ENCODE measurements at regions not wholly inside any gene's neighbourhood (a gene's known extent, or its start where the extent isn't known, plus 50 kb on each side); places are given as distances from the start of the nearest gene placed in this dataset.
"Not testable (repeated sequence)": the region's sequence is repeated elsewhere in the genome, so short reads cannot be mapped to it uniquely, and the experiment has no call there.

- H3K4me3 Mint-ChIP-seq; H3K27me3 Mint-ChIP-seq (ENCODE audit: low read depth in 3 of 3); H3K4me1 Mint-ChIP-seq; H3K27ac Mint-ChIP-seq; DNase-seq; H3K36me3 Mint-ChIP-seq: not testable (repeated sequence)
- H3K9me3 Mint-ChIP-seq = peaks cover 10 to 44% (median 28%) of the 10 kb centered on the region in 6 donors
Measured at GRCh38 chr5:13072936-13073335, 871.6 kb downstream of the DNAH5 start.

- Mint-ChIP-seq H3K4me3 (no peak overlapping the region), H3K27ac (no peak overlapping the region), H3K36me3 (no peaks in the 10 kb centered on the region), H3K4me1 (no peaks in the 10 kb centered on the region), H3K9me3 (peaks cover 0 to 4% (median 2%) of the 10 kb centered on the region in 6 donors), H3K27me3 (ENCODE audit: low read depth in 3 of 3) (no peaks in the 10 kb centered on the region)
- DNase-seq = no peak
Measured at GRCh38 chr5:13063088-13063487, 881.4 kb downstream of the DNAH5 start.

- Mint-ChIP-seq H3K36me3 (no peaks in the 10 kb centered on the region), H3K4me3 (peak overlapping the region in 1 of 5 donors; percentile 3), H3K27me3 (ENCODE audit: low read depth in 3 of 3) (peaks cover 0 to 2% (median 1%) of the 10 kb centered on the region in 3 donors), H3K9me3 (peaks cover 0 to 4% (median 2%) of the 10 kb centered on the region in 6 donors), H3K27ac (peak overlapping the region in 2 of 6 donors; percentile 1 to 12), H3K4me1 (peaks cover 0 to 1% of the 10 kb centered on the region in 2 donors)
- no peak for DNase-seq
Measured at GRCh38 chr5:13045897-13046551, 898.5 kb downstream of the DNAH5 start.

GRCh38 chr5:13034061-13034460 is 910.4 kb downstream of the DNAH5 start:
- Mint-ChIP-seq H3K4me1 (no peaks in the 10 kb centered on the region), H3K27me3 (ENCODE audit: low read depth in 3 of 3) (no peaks in the 10 kb centered on the region), H3K9me3 (peaks cover 0 to 5% (median 0%) of the 10 kb centered on the region in 6 donors), H3K4me3 (no peak overlapping the region), H3K36me3 (peaks cover 0 to 4% (median 0%) of the 10 kb centered on the region in 3 donors), H3K27ac (no peak overlapping the region)
- no peak for DNase-seq

GRCh38 chr5:13029211-13029610 is 915.3 kb downstream of the DNAH5 start:
- Mint-ChIP-seq H3K36me3 (peaks cover 0 to 4% (median 0%) of the 10 kb centered on the region in 3 donors), H3K4me3 (no peak overlapping the region), H3K27ac (no peak overlapping the region), H3K4me1 (no peaks in the 10 kb centered on the region), H3K9me3 (peaks cover 0 to 5% (median 0%) of the 10 kb centered on the region in 6 donors), H3K27me3 (ENCODE audit: low read depth in 3 of 3) (peaks cover 0 to 3% (median 0%) of the 10 kb centered on the region in 3 donors)
- no peak for DNase-seq

- DNase-seq = no peak
- H3K27ac Mint-ChIP-seq = no peak overlapping the region
- H3K27me3 Mint-ChIP-seq (ENCODE audit: low read depth in 3 of 3) = peaks cover 0 to 3% (median 0%) of the 10 kb centered on the region in 3 donors
- no peaks in the 10 kb centered on the region for H3K4me1 Mint-ChIP-seq
- H3K4me3 Mint-ChIP-seq = no peak overlapping the region
- H3K36me3 Mint-ChIP-seq = peaks cover 0 to 4% (median 0%) of the 10 kb centered on the region in 3 donors
- H3K9me3 Mint-ChIP-seq = peaks cover 0 to 5% (median 0%) of the 10 kb centered on the region in 6 donors
Measured at GRCh38 chr5:13027874-13028273, 916.6 kb downstream of the DNAH5 start.

GRCh38 chr5:13019729-13020128 is 924.8 kb downstream of the DNAH5 start:
- Mint-ChIP-seq H3K27me3 (ENCODE audit: low read depth in 3 of 3) (peaks cover 2 to 3% (median 2%) of the 10 kb centered on the region in 3 donors), H3K4me3 (no peak overlapping the region), H3K4me1 (no peaks in the 10 kb centered on the region), H3K9me3 (no peaks in the 10 kb centered on the region), H3K36me3 (no peaks in the 10 kb centered on the region), H3K27ac (no peak overlapping the region)
- no peak for DNase-seq

- Mint-ChIP-seq H3K27ac (no peak overlapping the region), H3K9me3 (peaks cover 0 to 2% (median 0%) of the 10 kb centered on the region in 6 donors), H3K4me1 (no peaks in the 10 kb centered on the region), H3K4me3 (no peak overlapping the region), H3K27me3 (ENCODE audit: low read depth in 3 of 3) (peaks cover 0 to 3% (median 3%) of the 10 kb centered on the region in 3 donors), H3K36me3 (no peaks in the 10 kb centered on the region)
- no peak for DNase-seq
Measured at GRCh38 chr5:13003457-13003856, 941.0 kb downstream of the DNAH5 start.

- Mint-ChIP-seq H3K27ac (no peak overlapping the region), H3K36me3 (no peaks in the 10 kb centered on the region), H3K4me3 (no peak overlapping the region), H3K27me3 (ENCODE audit: low read depth in 3 of 3) (peaks cover 0 to 3% (median 2%) of the 10 kb centered on the region in 3 donors), H3K9me3 (peaks cover 0 to 2% (median 0%) of the 10 kb centered on the region in 6 donors), H3K4me1 (no peaks in the 10 kb centered on the region)
- DNase-seq = no peak
Measured at GRCh38 chr5:12999667-13000066, 944.8 kb downstream of the DNAH5 start.

- Mint-ChIP-seq H3K27ac (no peak overlapping the region), H3K4me1 (no peaks in the 10 kb centered on the region), H3K4me3 (no peak overlapping the region), H3K36me3 (no peaks in the 10 kb centered on the region), H3K9me3 (peaks cover 0 to 4% (median 0%) of the 10 kb centered on the region in 6 donors), H3K27me3 (ENCODE audit: low read depth in 3 of 3) (peaks cover 0 to 2% (median 2%) of the 10 kb centered on the region in 3 donors)
- no peak for DNase-seq
Measured at GRCh38 chr5:12985142-12985541, 959.3 kb downstream of the DNAH5 start.

GRCh38 chr5:12974856-12975255 is 969.6 kb downstream of the DNAH5 start:
- Mint-ChIP-seq H3K4me1 (no peaks in the 10 kb centered on the region), H3K27me3 (ENCODE audit: low read depth in 3 of 3) (peaks cover 0 to 6% (median 0%) of the 10 kb centered on the region in 3 donors), H3K9me3 (no peaks in the 10 kb centered on the region), H3K4me3 (no peak overlapping the region), H3K36me3 (peaks cover 0 to 2% (median 0%) of the 10 kb centered on the region in 3 donors), H3K27ac (no peak overlapping the region)
- DNase-seq = no peak

GRCh38 chr5:12965804-12966203 is 978.7 kb downstream of the DNAH5 start:
- Mint-ChIP-seq H3K36me3 (no peaks in the 10 kb centered on the region), H3K4me1 (no peaks in the 10 kb centered on the region), H3K4me3 (no peak overlapping the region), H3K27ac (no peak overlapping the region), H3K27me3 (ENCODE audit: low read depth in 3 of 3) (peaks cover 0 to 4% (median 4%) of the 10 kb centered on the region in 3 donors), H3K9me3 (peaks cover 0 to 2% (median 0%) of the 10 kb centered on the region in 6 donors)
- no peak for DNase-seq

- H3K9me3 Mint-ChIP-seq = peaks cover 0 to 2% (median 0%) of the 10 kb centered on the region in 6 donors
- no peaks in the 10 kb centered on the region for H3K36me3 Mint-ChIP-seq
- no peak for DNase-seq
- H3K4me1 Mint-ChIP-seq = no peaks in the 10 kb centered on the region
- H3K27ac Mint-ChIP-seq = no peak overlapping the region
- H3K27me3 Mint-ChIP-seq (ENCODE audit: low read depth in 3 of 3) = peaks cover 0 to 6% (median 2%) of the 10 kb centered on the region in 3 donors
- H3K4me3 Mint-ChIP-seq = no peak overlapping the region
Measured at GRCh38 chr5:12959713-12960112, 984.8 kb downstream of the DNAH5 start.

- peaks cover 10 to 12% of the 10 kb centered on the region in 2 donors for H3K4me1 Mint-ChIP-seq
- no peak overlapping the region for H3K4me3 Mint-ChIP-seq
- no peak for DNase-seq
- no peak overlapping the region for H3K27ac Mint-ChIP-seq
- H3K9me3 Mint-ChIP-seq = no peaks in the 10 kb centered on the region
- no peaks in the 10 kb centered on the region for H3K27me3 Mint-ChIP-seq (ENCODE audit: low read depth in 3 of 3)
- peaks cover 0 to 5% (median 0%) of the 10 kb centered on the region in 3 donors for H3K36me3 Mint-ChIP-seq
Measured at GRCh38 chr5:12952409-12952808, 992.1 kb downstream of the DNAH5 start.

GRCh38 chr5:12951846-12952245 is 992.6 kb downstream of the DNAH5 start:
- peaks cover 0 to 5% (median 0%) of the 10 kb centered on the region in 3 donors for H3K36me3 Mint-ChIP-seq

More at GRCh38 chr5:12951846-12952245, 992.6 kb downstream of the DNAH5 start:
- Mint-ChIP-seq H3K27me3 (ENCODE audit: low read depth in 3 of 3) (no peaks in the 10 kb centered on the region), H3K4me1 (peaks cover 16 to 17% of the 10 kb centered on the region in 2 donors), H3K9me3 (no peaks in the 10 kb centered on the region), H3K4me3 (no peak overlapping the region), H3K27ac (no peak overlapping the region)
- DNase-seq = no peak
